ENCODE measurements at regions not wholly inside any gene's neighbourhood (a gene's known extent, or its start where the extent isn't known, plus 50 kb on each side); places are given as distances from the start of the nearest gene placed in this dataset.
"Not testable (repeated sequence)": the region's sequence is repeated elsewhere in the genome, so short reads cannot be mapped to it uniquely, and the experiment has no call there.

GRCh38 chr1:61544870-61545269 is 180.1 kb downstream of the TM2D1 start:
- H3K27me3 ChIP-seq (replicated peaks in 1 of 4; ENCODE audit: control insufficient read depth in 3 of 4, extremely low read depth in 1 of 4, insufficient read depth in 3 of 4, low read length in 3 of 4); H3K79me2 ChIP-seq (ENCODE audit: control insufficient read depth in 1 of 2, insufficient read depth in 2 of 2, low read length in 2 of 2); H3K4me3 ChIP-seq (ENCODE audit: extremely low read depth in 1 of 4, insufficient read depth in 2 of 4, low read depth in 3 of 4, low read length in 4 of 4); H3K27ac ChIP-seq (ENCODE audit: low read depth, low read length); H3K9ac ChIP-seq (replicated peaks in 1 of 4; ENCODE audit: extremely low read depth in 1 of 4, low read depth in 3 of 4, low read length in 3 of 4); H3K56ac ChIP-seq (replicated peaks; ENCODE audit: insufficient read length, low read depth, low read length); H3K79me1 ChIP-seq (ENCODE audit: low read depth, low read length); H3K4me2 ChIP-seq (ENCODE audit: insufficient read depth in 1 of 2, low read depth in 2 of 2, low read length in 2 of 2); H4K8ac ChIP-seq (ENCODE audit: extremely low read depth, insufficient read depth, low read length); H3K4ac ChIP-seq (replicated peaks; ENCODE audit: insufficient read length, low read depth, low read length); H3K18ac ChIP-seq (ENCODE audit: extremely low read depth, low read length); H2AFZ ChIP-seq (ENCODE audit: low read length); H4K20me1 ChIP-seq (replicated peaks in 1 of 2; ENCODE audit: control insufficient read depth in 1 of 2, insufficient read depth in 2 of 2, low read length in 2 of 2); H2BK15ac ChIP-seq (ENCODE audit: low read length); H4K91ac ChIP-seq (replicated peaks; ENCODE audit: insufficient read length, low read length); H2BK120ac ChIP-seq (replicated peaks; ENCODE audit: low read depth, low read length); H2AK5ac ChIP-seq (ENCODE audit: low read depth, low read length); H3K9me3 ChIP-seq (ENCODE audit: insufficient read depth in 2 of 2, low read depth in 1 of 2, low read length in 1 of 2); H3K4me1 ChIP-seq (replicated peaks in 1 of 4; ENCODE audit: control insufficient read depth in 3 of 4, insufficient read depth in 4 of 4, low read length in 3 of 4); H3K23ac ChIP-seq (ENCODE audit: insufficient read length); H2BK5ac ChIP-seq (ENCODE audit: low read depth, low read length); POLR2A ChIA-PET (ENCODE audit: partially characterized antibody); H2BK12ac ChIP-seq (ENCODE audit: low read depth, low read length); H3K23me2 ChIP-seq (ENCODE audit: low read depth, low read length); DNase-seq (ENCODE audit: low read depth in 1 of 2, low spot score in 2 of 2); H3K36me3 ChIP-seq (ENCODE audit: control insufficient read depth in 2 of 4, insufficient read depth in 4 of 4, low read length in 3 of 4); H2BK20ac ChIP-seq (ENCODE audit: low read length); H3K14ac ChIP-seq (ENCODE audit: insufficient read length); H4K5ac ChIP-seq (ENCODE audit: insufficient read length, low read depth, low read length); FAIRE-seq: not testable (repeated sequence)
- CTCF ChIA-PET (ENCODE audit: partially characterized antibody) = interaction anchor here (0.7 to 1.7 kb wide), 4 partner anchors 45 to 308 kb away, joined by 3 to 5 read pairs (median 4); no protein-coding TSS in a partner anchor
- 89% methylated on average over 2 of the region's 2 CpGs; no CpG with 5 or more reads in 1 of the 2 experiments for whole genome bisulfite sequencing, 2 experiments (ENCODE audit: extremely low coverage in 1 of 2, insufficient coverage in 1 of 2, insufficient read length in 1 of 2, insufficient replicate concordance in 2 of 2, low coverage in 1 of 2, low lambda C conversion rate in 2 of 2, missing lambda C conversion rate in 1 of 2)

DNA sequence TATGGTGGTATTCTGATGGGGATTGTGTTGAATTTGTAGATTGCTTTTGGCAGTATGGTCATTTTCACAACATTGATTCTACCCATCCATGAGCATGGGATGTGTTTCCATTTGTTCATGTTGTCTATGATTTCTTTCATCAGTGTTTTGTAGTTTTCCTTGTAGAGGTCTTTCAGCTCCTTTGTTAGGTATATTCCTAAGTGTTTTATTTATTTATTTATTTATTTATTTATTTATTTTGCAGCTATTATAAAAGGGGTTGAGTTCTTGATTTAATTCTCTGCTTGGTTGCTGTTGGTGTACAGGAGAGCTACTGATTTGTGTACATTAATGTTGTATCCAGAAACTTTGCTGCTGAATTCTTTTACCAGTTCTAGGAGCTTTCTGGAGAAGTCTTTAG is 181.4 kb downstream of the TM2D1 start:
- H3K14ac ChIP-seq (ENCODE audit: insufficient read length); POLR2A ChIA-PET (ENCODE audit: partially characterized antibody): not testable (repeated sequence)

More for the DNA sequence above, 181.4 kb downstream of the TM2D1 start:
- not testable (repeated sequence) for H3K4me2 ChIP-seq (ENCODE audit: insufficient read depth in 1 of 2, low read depth in 2 of 2, low read length in 2 of 2); H2BK15ac ChIP-seq (ENCODE audit: low read length); H3K79me1 ChIP-seq (ENCODE audit: low read depth, low read length); H3K4ac ChIP-seq (replicated peaks; ENCODE audit: insufficient read length, low read depth, low read length); H3K56ac ChIP-seq (replicated peaks; ENCODE audit: insufficient read length, low read depth, low read length); H4K8ac ChIP-seq (ENCODE audit: extremely low read depth, insufficient read depth, low read length); H2AK5ac ChIP-seq (ENCODE audit: low read depth, low read length); H3K9me3 ChIP-seq (ENCODE audit: insufficient read depth in 2 of 2, low read depth in 1 of 2, low read length in 1 of 2); H3K23me2 ChIP-seq (ENCODE audit: low read depth, low read length); H3K79me2 ChIP-seq (ENCODE audit: control insufficient read depth in 1 of 2, insufficient read depth in 2 of 2, low read length in 2 of 2); H4K91ac ChIP-seq (replicated peaks; ENCODE audit: insufficient read length, low read length); H3K23ac ChIP-seq (ENCODE audit: insufficient read length); H3K36me3 ChIP-seq (ENCODE audit: control insufficient read depth in 2 of 4, insufficient read depth in 4 of 4, low read length in 3 of 4); H4K20me1 ChIP-seq (replicated peaks in 1 of 2; ENCODE audit: control insufficient read depth in 1 of 2, insufficient read depth in 2 of 2, low read length in 2 of 2); FAIRE-seq; H2BK12ac ChIP-seq (ENCODE audit: low read depth, low read length); DNase-seq (ENCODE audit: low read depth in 1 of 2, low spot score in 2 of 2); H2AFZ ChIP-seq (ENCODE audit: low read length); H3K27me3 ChIP-seq (replicated peaks in 1 of 4; ENCODE audit: control insufficient read depth in 3 of 4, extremely low read depth in 1 of 4, insufficient read depth in 3 of 4, low read length in 3 of 4); H3K9ac ChIP-seq (replicated peaks in 1 of 4; ENCODE audit: extremely low read depth in 1 of 4, low read depth in 3 of 4, low read length in 3 of 4); H2BK5ac ChIP-seq (ENCODE audit: low read depth, low read length); H2BK20ac ChIP-seq (ENCODE audit: low read length); H3K4me3 ChIP-seq (ENCODE audit: extremely low read depth in 1 of 4, insufficient read depth in 2 of 4, low read depth in 3 of 4, low read length in 4 of 4); H2BK120ac ChIP-seq (replicated peaks; ENCODE audit: low read depth, low read length); H3K4me1 ChIP-seq (replicated peaks in 1 of 4; ENCODE audit: control insufficient read depth in 3 of 4, insufficient read depth in 4 of 4, low read length in 3 of 4); H4K5ac ChIP-seq (ENCODE audit: insufficient read length, low read depth, low read length); H3K18ac ChIP-seq (ENCODE audit: extremely low read depth, low read length); H3K27ac ChIP-seq (ENCODE audit: low read depth, low read length)
- CTCF ChIA-PET (ENCODE audit: partially characterized antibody) = interaction anchor here (1.0 kb wide), 1 partner anchor 46 kb away, joined by 3 read pairs; no protein-coding TSS in a partner anchor
